Activated naive CD8-positive, alpha-beta T cell (primary cell): ENCODE measurements at regions not wholly inside any gene's neighbourhood (a gene's known extent, or its start where the extent isn't known, plus 50 kb on each side); places are given as distances from the start of the nearest gene placed in this dataset.
"Not testable (repeated sequence)": the region's sequence is repeated elsewhere in the genome, so short reads cannot be mapped to it uniquely, and the experiment has no call there.

Experiments
- H3K27ac Mint-ChIP-seq: one replicate; pipeline ENCODE4 v1.8.0; 2021; ENCODE audit warnings: mixed read lengths
- H3K27me3 Mint-ChIP-seq: one replicate; pipeline ENCODE4 v1.8.0; 2021; ENCODE audit warnings: mixed read lengths
- H3K36me3 Mint-ChIP-seq: one replicate; pipeline ENCODE4 v1.8.0; 2021; ENCODE audit warnings: mixed read lengths
- H3K4me1 Mint-ChIP-seq: one replicate; pipeline ENCODE4 v1.8.0; 2021; ENCODE audit warnings: low read depth, mixed read lengths
- H3K4me3 Mint-ChIP-seq: one replicate; pipeline ENCODE4 v1.8.0; 2021; ENCODE audit warnings: mild to moderate bottlenecking, mixed read lengths
- H3K9me3 Mint-ChIP-seq: one replicate; pipeline ENCODE4 v1.8.0; 2021; ENCODE audit warnings: low read depth, mixed read lengths

DNA sequence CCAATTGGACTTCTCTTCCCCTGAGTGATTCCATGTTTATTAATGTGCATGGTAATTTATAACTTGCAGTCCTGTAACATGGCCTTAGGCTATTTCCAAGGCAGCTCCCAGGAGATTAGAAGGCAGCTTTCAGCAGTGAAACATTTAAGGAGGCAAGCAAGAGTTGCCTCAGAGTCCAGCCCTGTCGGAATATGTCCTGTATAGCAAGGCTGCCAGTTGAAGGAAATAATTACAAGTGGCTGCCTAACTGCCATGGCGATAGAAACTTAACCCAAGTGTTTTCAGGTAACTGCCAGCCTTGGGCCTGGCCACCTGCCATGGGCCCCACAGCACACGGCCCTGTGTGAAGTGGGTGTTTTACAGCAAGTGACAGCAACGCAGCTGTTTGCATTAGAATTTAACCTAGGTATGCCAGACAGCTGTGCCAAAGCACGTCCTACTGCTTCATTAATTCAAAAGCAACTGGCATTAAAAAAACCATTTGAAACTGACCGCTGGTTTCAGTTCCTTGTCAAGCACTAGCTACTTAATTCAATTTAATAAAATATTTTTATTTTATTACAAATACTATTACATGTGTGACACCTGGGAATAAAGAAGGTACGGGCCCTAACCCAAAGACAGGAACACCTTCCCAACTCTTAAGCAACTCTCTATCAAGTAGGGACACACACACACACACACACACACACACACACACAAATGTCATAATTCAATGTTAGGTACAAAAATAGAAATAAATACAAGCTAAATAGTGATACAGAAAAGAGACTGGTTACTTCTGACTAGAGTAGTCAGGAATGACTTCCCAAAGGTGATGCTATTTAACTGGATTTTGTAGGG, 151.8 kb upstream of the HEY2 start:
- no peak overlapping the region for H3K27ac Mint-ChIP-seq
- no peak overlapping the region for H3K4me3 Mint-ChIP-seq
- H3K36me3 Mint-ChIP-seq = no peaks in the 10 kb centered on the region
- H3K27me3 Mint-ChIP-seq = peaks cover 10% of the 10 kb centered on the region
- no peaks in the 10 kb centered on the region for H3K4me1 Mint-ChIP-seq
- H3K9me3 Mint-ChIP-seq = no peaks in the 10 kb centered on the region

GRCh38 chr6:125598422-125598821, 151.0 kb upstream of the HEY2 start:
- Mint-ChIP-seq H3K9me3 (no peaks in the 10 kb centered on the region), H3K27me3 (peaks cover 10% of the 10 kb centered on the region), H3K36me3 (no peaks in the 10 kb centered on the region), H3K27ac (no peak overlapping the region), H3K4me1 (no peaks in the 10 kb centered on the region), H3K4me3 (no peak overlapping the region)

DNA sequence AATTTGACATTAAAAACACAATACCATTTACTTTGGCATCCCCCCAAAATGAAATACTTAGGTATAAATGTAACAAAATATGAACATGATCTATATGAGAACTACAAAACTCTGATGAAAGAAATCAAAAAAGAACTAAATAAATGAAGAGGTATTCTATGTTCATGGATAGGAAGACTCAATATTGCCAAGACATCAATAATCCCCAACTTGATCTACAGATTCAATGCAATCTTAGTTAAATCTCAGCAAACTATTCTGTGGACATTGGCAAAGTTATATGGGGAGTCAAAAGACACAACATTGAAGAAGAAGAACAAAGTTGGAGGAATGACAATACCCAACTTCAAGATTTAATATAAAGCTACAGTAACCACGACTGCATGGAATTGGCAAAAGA, 145.2 kb upstream of the HEY2 start:
- no peaks in the 10 kb centered on the region for H3K9me3 Mint-ChIP-seq
- H3K4me3 Mint-ChIP-seq = no peak overlapping the region
- H3K27me3 Mint-ChIP-seq = peaks cover 7% of the 10 kb centered on the region
- H3K4me1 Mint-ChIP-seq = no peaks in the 10 kb centered on the region
- H3K36me3 Mint-ChIP-seq = no peaks in the 10 kb centered on the region
- H3K27ac Mint-ChIP-seq = no peak overlapping the region

GRCh38 chr6:125611573-125612344, 137.7 kb upstream of the HEY2 start:
- Mint-ChIP-seq H3K4me3 (no peak overlapping the region), H3K4me1 (no peaks in the 10 kb centered on the region), H3K27ac (no peak overlapping the region), H3K36me3 (no peaks in the 10 kb centered on the region), H3K27me3 (peaks cover 13% of the 10 kb centered on the region), H3K9me3 (no peaks in the 10 kb centered on the region)

- Mint-ChIP-seq H3K4me3 (no peak overlapping the region), H3K27ac (no peak overlapping the region), H3K4me1 (no peaks in the 10 kb centered on the region), H3K9me3 (no peaks in the 10 kb centered on the region), H3K27me3 (peaks cover 13% of the 10 kb centered on the region), H3K36me3 (no peaks in the 10 kb centered on the region)
Observed at GRCh38 chr6:125612345-125612846, 137.0 kb upstream of the HEY2 start.

- peaks cover 7% of the 10 kb centered on the region for H3K27me3 Mint-ChIP-seq
- H3K36me3 Mint-ChIP-seq = no peaks in the 10 kb centered on the region
- no peaks in the 10 kb centered on the region for H3K9me3 Mint-ChIP-seq
- no peaks in the 10 kb centered on the region for H3K4me1 Mint-ChIP-seq
- H3K4me3 Mint-ChIP-seq = no peak overlapping the region
- H3K27ac Mint-ChIP-seq = no peak overlapping the region
Observed at GRCh38 chr6:125618629-125619028, 130.8 kb upstream of the HEY2 start.

DNA sequence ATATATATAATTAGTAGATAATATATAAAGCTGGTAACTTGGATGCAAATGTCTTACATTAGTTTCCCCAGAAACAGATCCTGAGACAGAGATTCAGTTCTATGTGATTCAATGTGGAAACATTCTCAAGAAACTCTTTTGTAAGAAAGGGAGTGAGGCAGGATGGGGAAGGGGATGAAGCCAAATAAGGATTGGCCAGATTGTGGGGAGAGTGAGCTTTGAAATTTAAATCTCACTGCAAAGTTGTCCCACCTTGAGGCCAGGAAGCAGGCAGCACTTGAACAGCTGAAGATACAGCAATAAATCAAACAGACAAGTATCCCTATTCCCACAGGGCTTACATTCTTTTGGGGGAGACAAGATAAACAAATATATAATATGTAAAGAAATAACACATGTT, 126.3 kb upstream of the HEY2 start:
- Mint-ChIP-seq H3K4me3 (no peak overlapping the region), H3K9me3 (no peaks in the 10 kb centered on the region), H3K36me3 (no peaks in the 10 kb centered on the region), H3K27ac (no peak overlapping the region), H3K27me3 (peaks cover 3% of the 10 kb centered on the region), H3K4me1 (no peaks in the 10 kb centered on the region)

DNA sequence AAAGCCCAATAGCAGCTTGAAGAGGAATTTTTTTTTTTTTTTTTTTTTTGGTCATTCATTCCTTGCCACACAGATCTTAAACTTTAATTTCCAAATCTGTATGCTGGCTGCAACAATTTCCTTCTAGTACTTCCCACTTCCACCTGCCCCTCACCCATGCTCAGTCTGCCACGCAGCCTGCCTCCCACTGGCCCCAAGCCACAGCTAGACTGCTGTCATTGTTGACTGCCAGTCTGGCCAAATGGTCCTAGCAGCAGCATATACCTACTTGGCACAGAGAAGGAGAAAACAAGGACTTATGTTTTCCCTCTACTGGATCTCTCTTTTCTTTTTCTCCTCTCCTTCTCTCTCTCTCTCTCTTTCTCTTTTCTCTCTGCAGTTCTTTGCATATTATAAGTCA, 118.3 kb upstream of the HEY2 start:
- Mint-ChIP-seq H3K27ac (no peak overlapping the region), H3K4me3 (no peak overlapping the region), H3K36me3 (no peaks in the 10 kb centered on the region), H3K4me1 (no peaks in the 10 kb centered on the region), H3K27me3 (peaks cover 4% of the 10 kb centered on the region), H3K9me3 (no peaks in the 10 kb centered on the region)

- H3K27me3 Mint-ChIP-seq, H3K36me3 Mint-ChIP-seq, H3K4me3 Mint-ChIP-seq, H3K4me1 Mint-ChIP-seq, H3K27ac Mint-ChIP-seq, H3K9me3 Mint-ChIP-seq: not testable (repeated sequence)
Observed at GRCh38 chr6:125636011-125636410, 113.4 kb upstream of the HEY2 start.

GRCh38 chr6:125636671-125637070, 112.8 kb upstream of the HEY2 start:
- no peaks in the 10 kb centered on the region for H3K36me3 Mint-ChIP-seq
- H3K9me3 Mint-ChIP-seq = no peaks in the 10 kb centered on the region
- H3K27ac Mint-ChIP-seq = no peak overlapping the region
- H3K4me3 Mint-ChIP-seq = no peak overlapping the region
- peaks cover under 1% of the 10 kb centered on the region for H3K27me3 Mint-ChIP-seq
- no peaks in the 10 kb centered on the region for H3K4me1 Mint-ChIP-seq

DNA sequence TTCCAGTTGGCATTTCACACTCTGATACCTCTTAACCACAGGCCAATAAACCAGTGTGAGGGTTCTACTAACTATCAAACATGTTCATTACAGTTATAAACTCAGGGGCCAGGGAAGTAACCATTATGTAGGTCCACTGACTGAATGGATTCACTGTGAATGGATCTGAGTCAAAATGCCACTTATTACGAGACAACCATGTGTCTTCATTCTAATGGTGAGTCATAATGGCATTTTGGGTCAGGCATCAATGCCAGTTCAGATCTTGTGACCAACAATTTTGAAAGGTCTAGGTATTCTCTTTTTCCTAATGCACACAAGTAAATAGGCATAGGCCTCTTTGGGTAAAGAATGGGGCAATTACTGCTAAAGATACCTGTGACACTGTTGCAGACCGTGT, 112.2 kb upstream of the HEY2 start:
- no peak overlapping the region for H3K4me3 Mint-ChIP-seq
- H3K27ac Mint-ChIP-seq = no peak overlapping the region
- no peaks in the 10 kb centered on the region for H3K9me3 Mint-ChIP-seq
- peaks cover 2% of the 10 kb centered on the region for H3K27me3 Mint-ChIP-seq
- no peaks in the 10 kb centered on the region for H3K4me1 Mint-ChIP-seq
- no peaks in the 10 kb centered on the region for H3K36me3 Mint-ChIP-seq

DNA sequence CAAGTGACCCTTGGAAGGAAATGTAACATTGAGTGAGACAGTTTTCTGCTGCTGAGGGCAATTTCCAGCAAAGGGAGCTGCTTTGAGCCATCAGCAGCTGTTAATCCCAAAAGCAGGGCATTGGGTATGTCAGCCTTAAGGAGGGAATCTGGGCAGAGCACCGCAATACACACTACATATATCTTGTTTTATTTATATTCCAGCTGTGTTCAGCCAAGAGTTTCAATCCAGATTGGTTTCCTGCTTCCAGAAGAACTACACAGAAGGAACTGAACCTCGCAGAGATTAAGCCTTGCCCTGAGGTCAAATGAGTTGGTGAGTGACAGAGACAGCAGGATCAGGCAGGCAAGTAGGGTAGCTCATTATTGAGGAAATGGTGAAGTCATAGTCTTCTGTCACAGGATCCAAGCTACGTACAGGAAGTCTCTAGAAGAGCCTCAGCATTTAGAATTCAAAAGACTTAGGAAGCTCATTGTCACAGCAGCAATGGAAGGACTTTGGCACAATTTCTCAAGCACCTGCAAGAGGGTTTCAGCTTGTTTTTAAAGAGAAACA, 109.9 kb upstream of the HEY2 start:
- no peaks in the 10 kb centered on the region for H3K9me3 Mint-ChIP-seq
- no peaks in the 10 kb centered on the region for H3K36me3 Mint-ChIP-seq
- H3K4me3 Mint-ChIP-seq = no peak overlapping the region
- H3K4me1 Mint-ChIP-seq = no peaks in the 10 kb centered on the region
- H3K27ac Mint-ChIP-seq = no peak overlapping the region
- H3K27me3 Mint-ChIP-seq = peaks cover 4% of the 10 kb centered on the region

- no peak overlapping the region for H3K27ac Mint-ChIP-seq
- H3K36me3 Mint-ChIP-seq = no peaks in the 10 kb centered on the region
- H3K4me1 Mint-ChIP-seq = no peaks in the 10 kb centered on the region
- H3K27me3 Mint-ChIP-seq = peaks cover 4% of the 10 kb centered on the region
- no peak overlapping the region for H3K4me3 Mint-ChIP-seq
- no peaks in the 10 kb centered on the region for H3K9me3 Mint-ChIP-seq
Observed at GRCh38 chr6:125640441-125641150, 108.8 kb upstream of the HEY2 start.

GRCh38 chr6:125643967-125644661, 105.3 kb upstream of the HEY2 start:
- not testable (repeated sequence) for H3K4me1 Mint-ChIP-seq, H3K27ac Mint-ChIP-seq, H3K36me3 Mint-ChIP-seq, H3K27me3 Mint-ChIP-seq, H3K9me3 Mint-ChIP-seq, H3K4me3 Mint-ChIP-seq
